ENCODE measurements at regions not wholly inside any gene's neighbourhood (a gene's known extent, or its start where the extent isn't known, plus 50 kb on each side); places are given as distances from the start of the nearest gene placed in this dataset.

GRCh38 chr6:74753883-74754600 lies 451.8 kb downstream of the COL12A1 start:
- Mint-ChIP-seq H3K4me3 (no peak overlapping the region), H3K27ac (no peak overlapping the region), H3K36me3 (ENCODE audit: low read depth) (no peaks in the 10 kb centered on the region), H3K9me3 (no peaks in the 10 kb centered on the region), H3K27me3 (ENCODE audit: insufficient read depth, low read depth, poor library complexity) (no peaks in the 10 kb centered on the region), H3K4me1 (peaks cover 10% of the 10 kb centered on the region; the same call in 2 of the 3 replicates)
- Histone ChIP-seq H3K36me3 (ENCODE audit: insufficient read depth) (no peaks in the 10 kb centered on the region), H3K4me1 (ENCODE audit: insufficient read depth) (no peaks in the 10 kb centered on the region; the same call in 1 of the 2 replicates), H3K4me3 (no peak overlapping the region), H3K79me2 (replicated peaks; ENCODE audit: insufficient read depth) (no peaks in the 10 kb centered on the region), H3K9me2 (ENCODE audit: insufficient read depth) (no peaks in the 10 kb centered on the region), H3F3A (replicated peaks; ENCODE audit: low read depth) (no peaks in the 10 kb centered on the region), H3K27ac (ENCODE audit: low read depth) (no peak overlapping the region), H4K20me1 (replicated peaks; ENCODE audit: insufficient read depth) (no peaks in the 10 kb centered on the region), H2AFZ (no peak overlapping the region), H3K4me2 (no peak overlapping the region), H3K27me3 (ENCODE audit: insufficient read depth) (no peaks in the 10 kb centered on the region)
- ATAC-seq = no peak
- no peak for TF ChIP-seq REST (IDR thresholded peaks at IDR 0.05; ENCODE audit: unreplicated experiment)
- no peak for TF ChIP-seq NANOG (IDR thresholded peaks at IDR 0.05; ENCODE audit: borderline replicate concordance)
- TF ChIP-seq CTCF (conservative IDR thresholded peaks at IDR 0.05; ENCODE audit: low read depth in 2 of 2) = no peak
- no peak for TF ChIP-seq STAT1 (IDR thresholded peaks at IDR 0.05; ENCODE audit: unreplicated experiment)
- TF ChIP-seq JUNB (IDR thresholded peaks at IDR 0.05; ENCODE audit: unreplicated experiment) = no peak
- TF ChIP-seq EZH2 (IDR thresholded peaks at IDR 0.05; ENCODE audit: low read depth, unreplicated experiment) = no peak
- TF ChIP-seq ETS1 (IDR thresholded peaks at IDR 0.05) = no peak
- no peak for TF ChIP-seq ZNF114 (CRISPR knock-in tag; IDR thresholded peaks at IDR 0.05)
- no peak for TF ChIP-seq ZNF331 (CRISPR knock-in tag; IDR thresholded peaks at IDR 0.05; ENCODE audit: low read depth)
- no peak for TF ChIP-seq EZH2phosphoT487 (IDR thresholded peaks at IDR 0.05; ENCODE audit: unreplicated experiment)
- no peak for DNase-seq (ENCODE audit: low spot score)

All from GM23338 (cell line).